ENCODE measurements at regions not wholly inside any gene's neighbourhood (a gene's known extent, or its start where the extent isn't known, plus 50 kb on each side); places are given as distances from the start of the nearest gene placed in this dataset.

GRCh38 chr9:89795538-89796195 lies 190.9 kb downstream of the GADD45G start:
- DNase-seq: no peak
- no peak for TF ChIP-seq CTCF (IDR thresholded peaks at IDR 0.05; ENCODE audit: partially characterized antibody, unreplicated experiment)
- peaks cover 10% of the 10 kb centered on the region for H3K9me3 Mint-ChIP-seq (ENCODE audit: unreplicated experiment)
- no peak overlapping the region for H3K27ac Mint-ChIP-seq (ENCODE audit: unreplicated experiment)
- no peak overlapping the region for H3K4me3 Mint-ChIP-seq (ENCODE audit: unreplicated experiment)
- peaks cover 3% of the 10 kb centered on the region for H3K27me3 Mint-ChIP-seq (ENCODE audit: unreplicated experiment)
- H3K36me3 Mint-ChIP-seq (ENCODE audit: unreplicated experiment): no peaks in the 10 kb centered on the region
- peaks cover 30% of the 10 kb centered on the region for H3K4me1 Mint-ChIP-seq (ENCODE audit: low read depth, unreplicated experiment)

- H3K4me3 Mint-ChIP-seq (ENCODE audit: unreplicated experiment): no peak overlapping the region
- no peak for DNase-seq
- peaks cover 10% of the 10 kb centered on the region for H3K9me3 Mint-ChIP-seq (ENCODE audit: unreplicated experiment)
- TF ChIP-seq CTCF (IDR thresholded peaks at IDR 0.05; ENCODE audit: partially characterized antibody, unreplicated experiment): no peak
- no peaks in the 10 kb centered on the region for H3K27me3 Mint-ChIP-seq (ENCODE audit: unreplicated experiment)
- no peak overlapping the region for H3K27ac Mint-ChIP-seq (ENCODE audit: unreplicated experiment)
- no peaks in the 10 kb centered on the region for H3K36me3 Mint-ChIP-seq (ENCODE audit: unreplicated experiment)
- peaks cover 23% of the 10 kb centered on the region for H3K4me1 Mint-ChIP-seq (ENCODE audit: low read depth, unreplicated experiment)
These were observed 191.8 kb downstream of the GADD45G start for GRCh38 chr9:89796606-89797005.

- Mint-ChIP-seq H3K27me3 (ENCODE audit: unreplicated experiment) (no peaks in the 10 kb centered on the region), H3K36me3 (ENCODE audit: unreplicated experiment) (no peaks in the 10 kb centered on the region), H3K4me3 (ENCODE audit: unreplicated experiment) (no peak overlapping the region), H3K4me1 (ENCODE audit: low read depth, unreplicated experiment) (peaks cover 18% of the 10 kb centered on the region), H3K9me3 (ENCODE audit: unreplicated experiment) (peaks cover 9% of the 10 kb centered on the region), H3K27ac (ENCODE audit: unreplicated experiment) (no peak overlapping the region)
- no peak for TF ChIP-seq CTCF (IDR thresholded peaks at IDR 0.05; ENCODE audit: partially characterized antibody, unreplicated experiment)
- no peak for DNase-seq
These were observed 192.4 kb downstream of the GADD45G start for GRCh38 chr9:89797255-89797654.

- Mint-ChIP-seq H3K27ac (ENCODE audit: unreplicated experiment) (no peak overlapping the region), H3K4me3 (ENCODE audit: unreplicated experiment) (no peak overlapping the region), H3K27me3 (ENCODE audit: unreplicated experiment) (no peaks in the 10 kb centered on the region), H3K4me1 (ENCODE audit: low read depth, unreplicated experiment) (peaks cover 13% of the 10 kb centered on the region), H3K9me3 (ENCODE audit: unreplicated experiment) (peaks cover 9% of the 10 kb centered on the region), H3K36me3 (ENCODE audit: unreplicated experiment) (no peaks in the 10 kb centered on the region)
- TF ChIP-seq CTCF (IDR thresholded peaks at IDR 0.05; ENCODE audit: partially characterized antibody, unreplicated experiment): no peak
- DNase-seq: no peak
These were observed 193.2 kb downstream of the GADD45G start for GRCh38 chr9:89797937-89798455.

GRCh38 chr9:89798547-89799120 lies 193.8 kb downstream of the GADD45G start:
- no peak for DNase-seq
- Mint-ChIP-seq H3K27me3 (ENCODE audit: unreplicated experiment) (no peaks in the 10 kb centered on the region), H3K27ac (ENCODE audit: unreplicated experiment) (peak overlapping the region; percentile 18)

More at GRCh38 chr9:89798547-89799120, 193.8 kb downstream of the GADD45G start:
- Mint-ChIP-seq H3K9me3 (ENCODE audit: unreplicated experiment) (peaks cover 9% of the 10 kb centered on the region), H3K4me1 (ENCODE audit: low read depth, unreplicated experiment) (peaks cover 13% of the 10 kb centered on the region), H3K36me3 (ENCODE audit: unreplicated experiment) (no peaks in the 10 kb centered on the region), H3K4me3 (ENCODE audit: unreplicated experiment) (no peak overlapping the region)
- no peak for TF ChIP-seq CTCF (IDR thresholded peaks at IDR 0.05; ENCODE audit: partially characterized antibody, unreplicated experiment)

Data from glutamatergic neuron (in vitro differentiated cells).